ENCODE measurements at regions not wholly inside any gene's neighbourhood (a gene's known extent, or its start where the extent isn't known, plus 50 kb on each side); places are given as distances from the start of the nearest gene placed in this dataset.

DNA sequence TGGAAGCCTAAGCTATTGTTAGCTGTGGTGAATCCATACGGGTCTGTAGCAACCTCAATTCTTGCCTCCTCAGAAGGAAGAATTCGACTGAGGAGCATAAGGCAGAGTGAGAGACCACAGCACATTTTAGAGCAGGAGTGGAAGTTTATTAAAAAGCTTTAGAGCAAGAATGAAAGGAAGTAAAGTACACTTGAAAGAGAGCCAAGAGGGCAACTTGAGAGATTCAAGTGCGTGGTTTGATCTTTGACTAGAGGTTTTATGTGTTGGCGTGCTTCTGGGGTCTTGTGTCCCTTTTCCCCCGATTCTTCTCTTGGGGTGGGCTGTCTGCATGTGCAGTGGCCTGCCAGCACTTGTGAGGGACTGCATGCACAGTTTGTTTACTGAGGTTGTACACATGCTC, 880.6 kb upstream of the INTU start:
- no peak for TF ChIP-seq CTCF (IDR thresholded peaks at IDR 0.05; ENCODE audit: borderline replicate concordance, insufficient read depth, low read depth, low read length)

GRCh38 chr4:126752702-126753101, 880.1 kb upstream of the INTU start:
- no peak for TF ChIP-seq CTCF (IDR thresholded peaks at IDR 0.05; ENCODE audit: borderline replicate concordance, insufficient read depth, low read depth, low read length)
- H3K4me3 ChIP-seq (ENCODE audit: low read depth, low read length) = no peak overlapping the region

More for the DNA sequence above, 880.6 kb upstream of the INTU start:
- H3K4me3 ChIP-seq (ENCODE audit: low read depth, low read length) = no peak overlapping the region

- no peak for TF ChIP-seq CTCF (IDR thresholded peaks at IDR 0.05; ENCODE audit: borderline replicate concordance, insufficient read depth, low read depth, low read length)
- no peak overlapping the region for H3K4me3 ChIP-seq (ENCODE audit: low read depth, low read length)
Observed at GRCh38 chr4:126753592-126753991, 879.2 kb upstream of the INTU start.

DNA sequence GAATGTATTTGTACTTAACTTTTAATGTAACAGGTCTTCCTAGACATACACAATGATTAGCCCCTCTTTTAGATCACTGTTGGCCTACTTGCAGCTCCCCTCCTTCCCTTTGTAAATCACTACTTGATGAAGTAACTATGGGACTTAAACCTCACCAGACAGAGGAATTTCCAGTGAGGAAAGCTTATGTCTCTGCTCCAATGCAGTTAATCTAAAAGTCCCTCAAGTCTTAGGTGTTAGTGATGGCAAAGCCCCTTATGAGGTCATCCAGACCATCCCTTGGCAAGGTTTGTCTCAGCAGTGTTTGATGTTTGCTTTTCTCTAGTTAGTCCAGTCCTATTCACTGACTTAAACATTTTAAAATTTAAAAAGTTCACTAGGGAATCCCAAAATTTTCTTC, 877.3 kb upstream of the INTU start:
- H3K4me3 ChIP-seq (ENCODE audit: low read depth, low read length) = no peak overlapping the region
- no peak for TF ChIP-seq CTCF (IDR thresholded peaks at IDR 0.05; ENCODE audit: borderline replicate concordance, insufficient read depth, low read depth, low read length)

DNA sequence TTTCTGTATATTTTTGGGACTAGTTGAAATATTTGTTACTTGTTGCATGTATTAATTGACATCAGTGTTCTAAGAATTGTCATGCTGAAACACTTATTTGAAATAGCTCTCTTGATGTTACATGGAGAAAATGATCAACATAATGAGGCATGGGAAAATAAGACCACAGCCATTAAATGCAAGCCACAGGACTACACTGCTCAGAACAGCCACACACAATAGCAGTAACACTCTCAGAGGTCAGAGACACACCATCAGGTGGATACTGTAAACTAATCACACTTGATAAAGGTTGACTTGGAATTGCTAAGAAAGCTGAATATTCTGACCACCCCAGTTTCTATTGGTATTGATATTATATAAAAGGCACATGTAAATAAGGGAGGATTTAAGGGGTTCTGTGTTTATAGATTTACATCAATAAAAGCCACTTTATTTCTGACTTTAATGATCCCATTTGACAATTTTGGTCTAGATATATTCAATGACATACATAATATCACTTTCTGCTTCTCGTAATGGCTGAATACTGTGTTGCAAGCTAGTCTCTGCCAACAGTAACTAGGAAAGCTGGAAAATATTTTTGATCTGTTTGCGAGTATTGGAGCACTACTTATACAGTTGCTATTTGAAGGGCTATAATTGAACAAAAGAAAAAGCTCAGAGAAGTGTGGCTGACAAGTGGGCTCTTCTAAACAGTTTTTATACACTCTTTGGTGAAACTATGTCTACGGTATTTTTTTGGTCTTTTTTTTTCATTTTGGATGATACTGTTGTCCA, 876.5 kb upstream of the INTU start:
- H3K4me3 ChIP-seq (ENCODE audit: low read depth, low read length) = no peak overlapping the region
- no peak for TF ChIP-seq CTCF (IDR thresholded peaks at IDR 0.05; ENCODE audit: borderline replicate concordance, insufficient read depth, low read depth, low read length)

DNA sequence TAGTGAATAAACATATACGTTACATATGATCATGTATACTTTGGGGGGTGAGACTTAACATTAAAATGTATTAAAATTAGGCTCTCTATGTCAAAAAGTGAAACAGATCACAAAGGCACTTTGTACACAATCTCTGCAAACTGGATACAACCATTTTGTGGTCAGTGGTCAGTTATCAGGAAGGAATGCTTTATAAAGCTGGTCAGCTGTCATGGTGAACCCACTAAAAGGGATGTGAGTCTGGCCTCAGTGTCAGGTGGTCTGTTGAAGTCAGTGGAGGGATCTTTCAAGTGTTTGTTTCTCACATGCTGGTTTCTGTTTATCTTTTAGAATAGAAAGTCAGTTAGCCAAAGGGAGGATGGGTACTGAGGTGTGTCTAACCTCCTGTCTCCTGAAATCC, 875.5 kb upstream of the INTU start:
- no peak for TF ChIP-seq CTCF (IDR thresholded peaks at IDR 0.05; ENCODE audit: borderline replicate concordance, insufficient read depth, low read depth, low read length)
- H3K4me3 ChIP-seq (ENCODE audit: low read depth, low read length) = no peak overlapping the region

DNA sequence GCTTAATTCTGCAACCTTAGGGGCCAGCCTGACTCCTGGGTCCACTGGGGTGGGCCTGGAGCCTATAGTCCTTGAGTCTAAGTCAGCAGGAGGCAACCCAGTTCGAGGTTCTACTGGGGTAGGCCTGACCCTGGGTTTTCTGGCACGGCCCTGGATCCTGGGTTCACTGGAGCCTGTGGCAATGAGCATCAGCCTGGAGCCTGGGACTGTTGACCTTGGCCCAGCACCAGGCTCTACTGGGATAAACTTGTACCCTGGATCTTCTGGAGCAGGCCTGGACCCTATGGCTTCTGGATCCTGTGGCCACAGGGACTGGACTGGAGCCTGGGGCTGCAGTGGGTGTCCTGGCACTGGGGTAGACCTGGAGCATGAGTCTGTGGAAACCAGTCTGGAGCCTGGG, 874.3 kb upstream of the INTU start:
- H3K4me3 ChIP-seq (ENCODE audit: low read depth, low read length) = no peak overlapping the region
- TF ChIP-seq CTCF (IDR thresholded peaks at IDR 0.05; ENCODE audit: borderline replicate concordance, insufficient read depth, low read depth, low read length) = no peak

Data from GM12875 (cell line).